Endothelial cell of umbilical vein (primary cell): ENCODE measurements at regions not wholly inside any gene's neighbourhood (a gene's known extent, or its start where the extent isn't known, plus 50 kb on each side); places are given as distances from the start of the nearest gene placed in this dataset.

ENCODE experiments used
- BruUV-seq: library from RNA; stranded (reverse); fragments of 400-500 nt; replicated peaks from 2 replicates; lab custom pipeline; 2021; lab: Mats Ljungman, UMichigan
- CTCF ChIA-PET: fragments of 300-600, 350-600 bp; sonication (Branson Sonifier 250); formaldehyde crosslinking; loops from one replicate; lab custom pipeline; 2021; ENCODE audit warnings: antibody characterized with exemption, inconsistent platforms; lab: Charles Lee
- POLR2A ChIA-PET: fragments of 300-600, 350-600 bp; sonication (Branson Sonifier 250); formaldehyde crosslinking; loops from one replicate; lab custom pipeline; 2021; ENCODE audit warnings: antibody characterized with exemption, inconsistent platforms; lab: Charles Lee
- DNase-seq: peaks from one replicate; pipeline ENCODE4 v3.0.0-alpha.2; 2011; ENCODE audit warnings: low read depth, low spot score
- FAIRE-seq: peaks from 2 replicates; lab custom pipeline; 2011; peaks lifted over from hg19 to GRCh38; lab: Jason Lieb, UNC
- H2AFZ ChIP-seq: 2 replicates; pipeline ENCODE4 v1.6.0; 2012; ENCODE audit warnings: low read depth, low read length, control low read depth, inconsistent platforms
- H3K27ac ChIP-seq: 2 replicates; pipeline ENCODE4 v1.5.1; 2011; ENCODE audit warnings: low read depth, mild to moderate bottlenecking, control low read depth, low read length, moderate library complexity; ENCODE audit not compliant: insufficient read depth
- H3K27me3 ChIP-seq, 2 experiments: 2 replicates each; pipeline versions ENCODE4 v1.6.0 to v1.6.1; 2011; ENCODE audit warnings: low read length in 2 of 2, mixed read lengths in 1 of 2; ENCODE audit not compliant: control insufficient read depth in 2 of 2, insufficient read depth in 2 of 2
- H3K36me3 ChIP-seq, 2 experiments: 2 replicates in 1 of 2; 3 replicates in 1 of 2; pipeline ENCODE4 v1.5.1; 2011; ENCODE audit warnings: low read length in 2 of 2, mild to moderate bottlenecking in 1 of 2, moderate library complexity in 1 of 2; ENCODE audit not compliant: control insufficient read depth in 2 of 2, insufficient read depth in 2 of 2; ENCODE audit errors: extremely low read depth in 1 of 2
- H3K4me1 ChIP-seq: 3 replicates; pipeline ENCODE4 v1.5.1; 2011; ENCODE audit warnings: mild to moderate bottlenecking, low read length; ENCODE audit not compliant: control insufficient read depth, insufficient read depth; ENCODE audit errors: extremely low read depth
- H3K4me2 ChIP-seq: 2 replicates; pipeline ENCODE4 v1.6.1; 2011; ENCODE audit warnings: low read length, control low read depth, mixed read lengths; ENCODE audit not compliant: insufficient read depth
- H3K4me3 ChIP-seq, 3 experiments: fragments of 200-600 bp in 1 of 3; sonication (generic), shearing (Covaris generic) in 1 of 3; replicated peaks in 1 of 3; 2 replicates each; pipeline ENCODE4 v1.5.1; 2011 to 2016; ENCODE audit warnings: control low read depth in 3 of 3, low read length in 3 of 3, mild to moderate bottlenecking in 2 of 3, inconsistent platforms in 1 of 3, low read depth in 1 of 3, moderate library complexity in 1 of 3; ENCODE audit not compliant: insufficient read depth in 1 of 3
- H3K79me2 ChIP-seq: 2 replicates; pipeline ENCODE4 v1.6.0; 2012; ENCODE audit warnings: low read length, inconsistent platforms; ENCODE audit not compliant: control insufficient read depth, insufficient read depth
- H3K9ac ChIP-seq: replicated peaks from 2 replicates; pipeline ENCODE3; 2011; ENCODE audit warnings: low read length, control low read depth; ENCODE audit not compliant: insufficient read depth; ENCODE audit errors: extremely low read depth
- H3K9me1 ChIP-seq: replicated peaks from 3 replicates; pipeline ENCODE4 v1.6.0; 2011; ENCODE audit warnings: mild to moderate bottlenecking, low read length; ENCODE audit not compliant: control insufficient read depth, insufficient read depth; ENCODE audit errors: extremely low read depth
- H3K9me3 ChIP-seq: replicated peaks from 2 replicates; pipeline ENCODE4 v1.5.1; 2012; ENCODE audit warnings: low read length, inconsistent platforms; ENCODE audit not compliant: control insufficient read depth, insufficient read depth
- H4K20me1 ChIP-seq: replicated peaks from 2 replicates; pipeline ENCODE3; 2011; ENCODE audit warnings: mild to moderate bottlenecking, low read length; ENCODE audit not compliant: control insufficient read depth, insufficient read depth; ENCODE audit errors: extremely low read depth
- CTCF ChIP-seq, 2 donors: IDR thresholded peaks; 1 replicate in 1 of 2; 2 replicates in 1 of 2; pipeline ENCODE4 v1.5.1; 2011; ENCODE audit warnings: low read length in 2 of 2, mild to moderate bottlenecking in 2 of 2, moderate library complexity in 2 of 2, control low read depth in 1 of 2, inconsistent platforms in 1 of 2, low read depth in 1 of 2; ENCODE audit not compliant: insufficient read depth in 1 of 2; ENCODE audit errors: extremely low read depth in 1 of 2
- EZH2 ChIP-seq: IDR thresholded peaks from 2 replicates; pipeline ENCODE4 v1.6.1; 2012; ENCODE audit warnings: borderline replicate concordance, low read depth, mild to moderate bottlenecking, moderate library complexity, low read length, inconsistent platforms; ENCODE audit not compliant: severe bottlenecking
- FOS ChIP-seq: IDR thresholded peaks from 2 replicates; pipeline ENCODE4 v1.6.1; 2011; ENCODE audit warnings: mild to moderate bottlenecking, low read length, moderate library complexity, borderline replicate concordance; ENCODE audit not compliant: insufficient read depth
- GATA2 ChIP-seq: IDR thresholded peaks from 2 replicates; pipeline ENCODE4 v1.7.0; 2011; ENCODE audit warnings: low read depth, mild to moderate bottlenecking, moderate library complexity, mixed read lengths, low read length; ENCODE audit not compliant: insufficient read length, insufficient read depth
- JUN ChIP-seq: IDR thresholded peaks from 2 replicates; pipeline ENCODE4 v1.6.1; 2011; ENCODE audit warnings: borderline replicate concordance, low read depth; ENCODE audit not compliant: insufficient read length, insufficient read depth
- MYC ChIP-seq: IDR thresholded peaks from one replicate; pipeline ENCODE4 v1.6.1; 2011; ENCODE audit warnings: mild to moderate bottlenecking, low read depth, low read length
- POLR2A ChIP-seq: IDR thresholded peaks from 2 replicates; pipeline ENCODE4 v1.6.1; 2012; ENCODE audit warnings: low read depth, mild to moderate bottlenecking, control low read depth, low read length
- POLR2AphosphoS5 ChIP-seq: IDR thresholded peaks from 2 replicates; pipeline ENCODE4 v1.6.1; 2012; ENCODE audit warnings: low read depth, mild to moderate bottlenecking, control low read depth, low read length, moderate library complexity; ENCODE audit not compliant: insufficient read depth
- dilution Hi-C: fragments of 300-500 bp; cut with MboI; formaldehyde crosslinking; loops from one replicate; pipeline ENCODE4 v1.15.0; 2019; ENCODE audit warnings: low sequenced_read_pairs; ENCODE audit not compliant: extremely low pct_ligation_motif_present
- intact Hi-C: fragments of 100-400 bp; cut with micrococcal nuclease; formaldehyde crosslinking; loops from one replicate; pipeline ENCODE4 v1.10.0; 2022
- TF ChIP-seq, protein P1 (sequence below): IDR thresholded peaks from 2 replicates; pipeline ENCODE4 v1.6.1; 2011; ENCODE audit not compliant: insufficient read depth, insufficient read length

DNA sequence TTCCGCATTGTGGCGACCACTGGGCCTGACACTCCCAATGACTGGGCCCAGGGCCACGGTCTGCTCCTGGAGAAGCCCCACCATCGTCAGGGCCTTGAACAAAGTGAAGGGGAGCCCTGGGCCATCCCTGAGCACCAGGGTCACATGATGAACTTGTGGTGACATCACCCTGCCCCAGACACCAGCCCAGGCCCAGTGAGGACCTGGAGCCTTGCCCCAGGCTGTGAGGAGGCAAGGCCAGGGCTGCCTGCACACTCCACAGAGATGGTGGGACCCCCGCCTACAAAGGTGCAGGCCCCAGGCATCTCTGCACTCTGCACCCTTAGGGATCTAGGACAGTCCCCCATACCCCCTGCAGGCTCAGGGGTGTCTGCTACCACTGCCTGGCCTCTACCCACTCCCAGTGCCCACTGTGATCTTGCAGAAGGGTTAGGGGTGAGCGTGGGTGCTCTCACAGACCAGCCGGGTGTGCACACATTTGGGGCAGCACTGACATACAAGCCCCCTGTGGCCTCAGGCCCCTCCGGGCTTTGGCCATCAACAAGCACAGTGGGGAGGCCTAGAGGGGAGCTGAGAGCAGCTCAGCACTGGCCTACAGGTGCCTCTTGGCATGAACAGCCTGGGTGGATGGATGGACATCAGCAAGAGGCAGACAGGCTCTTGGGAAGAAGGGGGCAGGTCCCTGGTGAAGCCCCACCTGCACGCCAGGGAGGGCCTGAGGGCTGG, 624.0 kb upstream of the LRRTM4 start:
- intact Hi-C loops: no loop called here
- dilution Hi-C loops: no loop called here
- H4K20me1 ChIP-seq: no peaks in the 10 kb centered on the region
- no peak overlapping the region for H3K27ac ChIP-seq
- no peak for FAIRE-seq
- BruUV-seq: no TSS peak
- DNase-seq: no peak
- H3K9me1 ChIP-seq: no peaks in the 10 kb centered on the region
- H3K9ac ChIP-seq: no peak overlapping the region
- no peak overlapping the region for H3K4me3 ChIP-seq
- H3K36me3 ChIP-seq: no peaks in the 10 kb centered on the region
- ChIA-PET CTCF (interaction anchor here (1.0 kb wide), 1 partner anchor 205 kb away, joined by 4 read pairs; no protein-coding TSS in a partner anchor), POLR2A (no interaction called here)
- peaks cover 2% of the 10 kb centered on the region for H3K9me3 ChIP-seq
- H2AFZ ChIP-seq: no peak overlapping the region
- TF ChIP-seq EZH2 (no peak), POLR2A (no peak), GATA2 (no peak), JUN (no peak), POLR2AphosphoS5 (no peak), CTCF (IDR thresholded peaks at IDR 0.05; ENCODE audit: extremely low read depth in 1 of 2, insufficient read depth in 1 of 2, low read depth in 1 of 2, low read length in 2 of 2) (no peak), FOS (no peak), MYC (no peak)
- TF ChIP-seq, protein P1, sequence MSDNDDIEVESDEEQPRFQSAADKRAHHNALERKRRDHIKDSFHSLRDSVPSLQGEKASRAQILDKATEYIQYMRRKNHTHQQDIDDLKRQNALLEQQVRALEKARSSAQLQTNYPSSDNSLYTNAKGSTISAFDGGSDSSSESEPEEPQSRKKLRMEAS: no peak
- no peaks in the 10 kb centered on the region for H3K79me2 ChIP-seq
- H3K4me2 ChIP-seq: no peak overlapping the region
- no peaks in the 10 kb centered on the region for H3K4me1 ChIP-seq
- no peaks in the 10 kb centered on the region for H3K27me3 ChIP-seq
